GM13976 (cell line): ENCODE measurements at regions not wholly inside any gene's neighbourhood (a gene's known extent, or its start where the extent isn't known, plus 50 kb on each side); places are given as distances from the start of the nearest gene placed in this dataset.
"Not testable (repeated sequence)": the region's sequence is repeated elsewhere in the genome, so short reads cannot be mapped to it uniquely, and the experiment has no call there.

Source experiments
- DNase-seq: peaks from one replicate; pipeline ENCODE4 v3.0.0; 2012; ENCODE audit warnings: low spot score
- in situ Hi-C: fragments of 300-500 bp; cut with MboI; formaldehyde crosslinking; loops from one replicate; pipeline ENCODE4 v1.12.0; 2022; ENCODE audit warnings: low sequenced_read_pairs, mixed read lengths, inconsistent platforms; ENCODE audit not compliant: unreplicated experiment
- TF ChIP-seq, protein P1 (sequence below): IDR thresholded peaks from 2 replicates; pipeline ENCODE4 v1.5.1; 2012; ENCODE audit warnings: borderline replicate concordance, mild to moderate bottlenecking; ENCODE audit not compliant: insufficient read depth; ENCODE audit errors: extremely low read depth, missing control alignments, control extremely low read depth

DNA sequence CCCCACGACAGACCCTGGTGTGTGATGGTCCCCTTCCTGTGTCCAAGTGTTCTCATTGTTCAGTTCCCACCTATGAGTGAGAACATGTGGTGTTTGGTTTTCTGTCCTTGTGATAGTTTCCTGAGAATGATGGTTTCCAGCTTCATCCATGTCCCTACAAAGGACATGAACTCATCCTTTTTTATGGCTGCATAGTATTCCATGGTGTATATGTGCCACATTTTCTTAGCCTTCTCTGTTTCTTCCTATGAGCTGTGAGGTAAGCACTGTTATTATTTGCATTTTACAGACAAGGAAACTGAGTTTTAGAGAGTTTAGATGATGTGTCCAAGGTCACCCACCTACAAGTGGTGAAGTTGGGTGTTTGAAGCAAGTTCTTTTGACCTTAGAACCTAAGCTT, 51.1 kb upstream of the BNC1 start:
- in situ Hi-C loops, DNase-seq: not testable (repeated sequence)

- TF ChIP-seq, protein P1, sequence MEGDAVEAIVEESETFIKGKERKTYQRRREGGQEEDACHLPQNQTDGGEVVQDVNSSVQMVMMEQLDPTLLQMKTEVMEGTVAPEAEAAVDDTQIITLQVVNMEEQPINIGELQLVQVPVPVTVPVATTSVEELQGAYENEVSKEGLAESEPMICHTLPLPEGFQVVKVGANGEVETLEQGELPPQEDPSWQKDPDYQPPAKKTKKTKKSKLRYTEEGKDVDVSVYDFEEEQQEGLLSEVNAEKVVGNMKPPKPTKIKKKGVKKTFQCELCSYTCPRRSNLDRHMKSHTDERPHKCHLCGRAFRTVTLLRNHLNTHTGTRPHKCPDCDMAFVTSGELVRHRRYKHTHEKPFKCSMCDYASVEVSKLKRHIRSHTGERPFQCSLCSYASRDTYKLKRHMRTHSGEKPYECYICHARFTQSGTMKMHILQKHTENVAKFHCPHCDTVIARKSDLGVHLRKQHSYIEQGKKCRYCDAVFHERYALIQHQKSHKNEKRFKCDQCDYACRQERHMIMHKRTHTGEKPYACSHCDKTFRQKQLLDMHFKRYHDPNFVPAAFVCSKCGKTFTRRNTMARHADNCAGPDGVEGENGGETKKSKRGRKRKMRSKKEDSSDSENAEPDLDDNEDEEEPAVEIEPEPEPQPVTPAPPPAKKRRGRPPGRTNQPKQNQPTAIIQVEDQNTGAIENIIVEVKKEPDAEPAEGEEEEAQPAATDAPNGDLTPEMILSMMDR, result no peak
- no peak for DNase-seq
- in situ Hi-C loops, result no loop called here
Measured at GRCh38 chr15:83339396-83339795, 54.9 kb upstream of the BNC1 start.

DNA sequence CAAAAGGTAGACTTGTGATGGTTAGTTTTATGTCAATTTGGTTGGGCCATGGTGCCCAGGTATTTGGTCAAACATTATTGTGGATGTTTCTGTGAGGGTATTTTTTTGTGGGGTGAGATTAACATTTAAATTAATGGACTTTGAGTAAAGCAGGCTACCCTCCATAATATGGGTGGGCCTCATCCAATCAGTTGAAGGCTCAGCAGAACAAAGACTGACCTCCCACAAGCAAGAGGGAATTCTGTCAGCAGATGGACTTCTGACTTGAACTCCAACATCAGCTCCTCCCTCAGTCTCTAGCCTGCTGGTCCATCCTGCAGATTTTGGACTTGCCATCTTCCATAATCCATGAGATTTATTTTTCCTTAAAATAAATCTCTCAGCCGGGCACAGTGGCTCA, 55.6 kb upstream of the BNC1 start:
- TF ChIP-seq, protein P1, result no peak
- no peak for DNase-seq
- in situ Hi-C loops, result no loop called here

DNA sequence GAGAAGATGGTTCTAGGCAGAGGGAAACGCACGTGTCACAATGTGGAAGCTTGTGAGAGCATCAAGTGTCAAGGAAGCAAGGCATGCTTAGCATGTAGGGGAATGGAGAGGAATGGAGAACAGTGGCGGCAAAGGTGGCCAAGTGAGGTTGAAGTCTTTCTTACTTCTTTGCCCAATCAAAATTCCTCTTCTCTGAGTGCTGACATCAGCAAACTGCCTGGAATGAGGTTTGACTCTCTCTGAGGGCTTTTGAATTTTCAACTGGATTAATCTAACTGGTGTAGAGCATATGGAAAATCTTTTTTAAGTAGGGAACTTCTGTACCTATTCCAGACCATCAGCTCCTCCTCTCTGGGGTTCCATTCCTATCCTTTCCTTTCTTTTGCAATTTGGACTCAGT, 61.9 kb upstream of the BNC1 start:
- TF ChIP-seq, protein P1, result no peak
- in situ Hi-C loops, result no loop called here

DNA sequence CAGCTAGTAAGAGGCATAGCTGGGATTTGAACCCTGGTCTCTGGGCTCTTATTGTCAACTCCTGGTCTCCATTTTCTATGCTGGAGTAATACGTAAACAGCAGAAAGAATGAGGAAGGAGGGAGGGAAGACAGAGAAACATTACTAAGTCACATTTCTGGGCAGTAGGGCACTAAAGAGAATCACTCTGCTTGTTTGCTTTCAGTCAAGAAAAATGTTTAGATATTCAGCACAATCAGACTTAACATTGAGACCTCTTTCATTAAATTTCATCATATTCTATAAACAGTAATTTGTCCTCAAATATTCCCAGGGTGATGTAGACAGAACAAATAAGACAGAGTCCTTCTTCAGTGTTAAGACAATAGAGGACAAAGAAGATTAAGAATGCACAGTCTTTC, 67.7 kb upstream of the BNC1 start:
- in situ Hi-C loops, result no loop called here
- DNase-seq, result no peak
- TF ChIP-seq, protein P1, result no peak

More for the DNA sequence above, 61.9 kb upstream of the BNC1 start:
- DNase-seq, result no peak

GRCh38 chr15:83356501-83357399, 72.3 kb upstream of the BNC1 start:
- in situ Hi-C loops, result no loop called here
- no peak for DNase-seq
- TF ChIP-seq, protein P1, result no peak

DNA sequence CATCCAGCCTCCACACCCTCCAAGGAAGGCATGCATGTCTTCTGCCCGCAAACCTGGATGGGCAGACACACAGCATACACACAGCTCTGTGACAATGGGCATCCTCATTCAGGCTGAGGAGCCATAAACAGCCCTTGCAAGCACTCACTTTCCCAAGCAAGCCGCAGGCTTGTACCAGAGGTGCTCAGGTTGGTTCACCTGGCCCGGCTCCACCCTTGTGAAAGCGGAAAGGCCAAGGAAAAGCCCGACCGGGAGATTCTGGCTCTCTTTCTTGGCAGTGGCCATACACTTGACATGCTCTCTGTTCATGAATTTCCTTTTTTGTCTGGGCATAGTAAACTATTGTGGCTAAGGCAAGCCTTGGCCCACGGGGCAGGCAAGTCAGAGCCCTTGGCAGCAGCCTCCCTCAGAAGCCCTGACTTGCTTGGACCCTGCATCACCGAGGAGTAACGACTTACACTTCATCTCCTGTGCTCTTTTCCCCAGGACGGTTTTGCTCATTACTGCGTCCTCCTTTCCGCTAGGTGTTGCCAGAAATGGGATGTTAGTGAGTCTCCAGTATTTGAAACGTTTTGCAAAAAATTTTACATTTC, 74.6 kb upstream of the BNC1 start:
- DNase-seq, result no peak
- in situ Hi-C loops, result no loop called here
- TF ChIP-seq, protein P1, result no peak
